ENCODE measurements at regions not wholly inside any gene's neighbourhood (a gene's known extent, or its start where the extent isn't known, plus 50 kb on each side); places are given as distances from the start of the nearest gene placed in this dataset.

DNA sequence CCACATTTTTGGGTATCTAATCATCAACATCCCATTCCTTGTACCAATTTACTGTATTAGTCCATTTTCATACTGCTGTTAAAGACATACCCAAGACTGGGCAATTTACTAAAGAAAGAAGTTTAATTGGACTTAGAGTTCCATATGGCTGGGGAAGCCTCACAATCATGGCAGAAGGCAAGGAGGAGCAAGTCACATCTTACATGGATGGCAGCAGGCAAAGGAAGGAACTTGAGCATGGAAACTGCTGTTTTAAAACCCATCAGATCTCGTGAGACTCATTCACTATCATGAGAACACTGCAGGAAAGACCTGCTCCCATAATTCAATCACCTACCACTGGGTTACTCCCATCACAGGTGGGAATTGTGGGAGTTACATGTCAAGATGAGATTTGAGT is 95.4 kb upstream of the SLCO6A1 start:
- Mint-ChIP-seq H3K4me1 (ENCODE audit: low read depth, unreplicated experiment) (peaks cover 6% of the 10 kb centered on the region), H3K9me3 (ENCODE audit: unreplicated experiment) (peaks cover 12% of the 10 kb centered on the region), H3K27ac (ENCODE audit: unreplicated experiment) (no peak overlapping the region), H3K4me3 (ENCODE audit: unreplicated experiment) (no peak overlapping the region), H3K27me3 (ENCODE audit: insufficient read depth, unreplicated experiment) (no peaks in the 10 kb centered on the region), H3K36me3 (ENCODE audit: insufficient read depth, unreplicated experiment) (no peaks in the 10 kb centered on the region)
- H3K4me1 ChIP-seq = peaks cover 9% of the 10 kb centered on the region
- H3K4me3 ChIP-seq (ENCODE audit: low read depth, low read length) = no peak overlapping the region
- ChIA-PET CTCF (no interaction called here), POLR2A (no interaction called here)
- no peak for DNase-seq
- intact Hi-C loops (cut with micrococcal nuclease; ENCODE audit: unreplicated experiment) = no loop called here
- TF ChIP-seq, protein P1, sequence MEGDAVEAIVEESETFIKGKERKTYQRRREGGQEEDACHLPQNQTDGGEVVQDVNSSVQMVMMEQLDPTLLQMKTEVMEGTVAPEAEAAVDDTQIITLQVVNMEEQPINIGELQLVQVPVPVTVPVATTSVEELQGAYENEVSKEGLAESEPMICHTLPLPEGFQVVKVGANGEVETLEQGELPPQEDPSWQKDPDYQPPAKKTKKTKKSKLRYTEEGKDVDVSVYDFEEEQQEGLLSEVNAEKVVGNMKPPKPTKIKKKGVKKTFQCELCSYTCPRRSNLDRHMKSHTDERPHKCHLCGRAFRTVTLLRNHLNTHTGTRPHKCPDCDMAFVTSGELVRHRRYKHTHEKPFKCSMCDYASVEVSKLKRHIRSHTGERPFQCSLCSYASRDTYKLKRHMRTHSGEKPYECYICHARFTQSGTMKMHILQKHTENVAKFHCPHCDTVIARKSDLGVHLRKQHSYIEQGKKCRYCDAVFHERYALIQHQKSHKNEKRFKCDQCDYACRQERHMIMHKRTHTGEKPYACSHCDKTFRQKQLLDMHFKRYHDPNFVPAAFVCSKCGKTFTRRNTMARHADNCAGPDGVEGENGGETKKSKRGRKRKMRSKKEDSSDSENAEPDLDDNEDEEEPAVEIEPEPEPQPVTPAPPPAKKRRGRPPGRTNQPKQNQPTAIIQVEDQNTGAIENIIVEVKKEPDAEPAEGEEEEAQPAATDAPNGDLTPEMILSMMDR (IDR thresholded peaks at IDR 0.05; ENCODE audit: insufficient read depth in 1 of 2, low read depth in 1 of 2, low read length in 1 of 2, severe bottlenecking in 1 of 2, unreplicated experiment in 1 of 2) = no peak
- no TSS peak for BruUV-seq (replicated peaks)
- no peaks in the 10 kb centered on the region for H3K27me3 ChIP-seq (replicated peaks; ENCODE audit: control insufficient read depth, insufficient read depth, low read length)
- no peaks in the 10 kb centered on the region for H3K36me3 ChIP-seq (ENCODE audit: control insufficient read depth, insufficient read depth, low read length)
- H3K9me3 ChIP-seq = no peaks in the 10 kb centered on the region

DNA sequence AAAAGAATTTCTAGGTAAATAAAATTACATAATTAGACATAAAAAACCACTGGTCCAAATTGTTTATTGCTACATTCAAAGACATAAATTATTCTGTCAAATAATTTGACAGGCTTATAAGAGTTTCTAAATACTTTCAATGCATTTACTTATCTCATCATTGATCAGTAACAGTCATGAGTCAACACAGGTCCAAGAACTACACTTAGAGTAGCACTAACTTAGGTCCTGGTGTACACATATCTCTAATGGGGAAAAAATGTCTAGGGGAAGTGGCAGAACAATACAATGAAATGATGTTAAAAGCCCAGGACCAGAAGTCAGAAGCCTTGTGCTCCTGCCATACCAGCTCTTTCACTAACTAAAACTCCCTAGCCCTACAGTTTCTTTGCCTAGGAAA is 96.5 kb upstream of the SLCO6A1 start:
- CTCF ChIA-PET = no interaction called here
- BruUV-seq (replicated peaks) = no TSS peak
- no peaks in the 10 kb centered on the region for H3K27me3 ChIP-seq (replicated peaks; ENCODE audit: control insufficient read depth, insufficient read depth, low read length)
- no peaks in the 10 kb centered on the region for H3K36me3 Mint-ChIP-seq (ENCODE audit: insufficient read depth, unreplicated experiment)
- TF ChIP-seq, protein P1 (IDR thresholded peaks at IDR 0.05; ENCODE audit: insufficient read depth in 1 of 2, low read depth in 1 of 2, low read length in 1 of 2, severe bottlenecking in 1 of 2, unreplicated experiment in 1 of 2) = no peak
- H3K4me1 ChIP-seq = peaks cover 9% of the 10 kb centered on the region
- no peaks in the 10 kb centered on the region for H3K27me3 Mint-ChIP-seq (ENCODE audit: insufficient read depth, unreplicated experiment)
- POLR2A ChIA-PET = no interaction called here
- no peaks in the 10 kb centered on the region for H3K9me3 ChIP-seq
- no peak for DNase-seq
- intact Hi-C loops (cut with micrococcal nuclease; ENCODE audit: unreplicated experiment) = no loop called here
- peaks cover 6% of the 10 kb centered on the region for H3K4me1 Mint-ChIP-seq (ENCODE audit: low read depth, unreplicated experiment)
- no peak overlapping the region for H3K4me3 Mint-ChIP-seq (ENCODE audit: unreplicated experiment)
- H3K36me3 ChIP-seq (ENCODE audit: control insufficient read depth, insufficient read depth, low read length) = no peaks in the 10 kb centered on the region
- H3K27ac Mint-ChIP-seq (ENCODE audit: unreplicated experiment) = no peak overlapping the region
- H3K4me3 ChIP-seq (ENCODE audit: low read depth, low read length) = no peak overlapping the region
- H3K9me3 Mint-ChIP-seq (ENCODE audit: unreplicated experiment) = peaks cover 12% of the 10 kb centered on the region

- no peaks in the 10 kb centered on the region for H3K9me3 ChIP-seq
- CTCF ChIA-PET = no interaction called here
- intact Hi-C loops (cut with micrococcal nuclease; ENCODE audit: unreplicated experiment) = no loop called here
These were observed 97.3 kb upstream of the SLCO6A1 start for GRCh38 chr5:102596113-102596512.

More at GRCh38 chr5:102596113-102596512, 97.3 kb upstream of the SLCO6A1 start:
- Mint-ChIP-seq H3K27me3 (ENCODE audit: insufficient read depth, unreplicated experiment) (no peaks in the 10 kb centered on the region), H3K4me3 (ENCODE audit: unreplicated experiment) (no peak overlapping the region), H3K9me3 (ENCODE audit: unreplicated experiment) (peaks cover 12% of the 10 kb centered on the region), H3K4me1 (ENCODE audit: low read depth, unreplicated experiment) (peaks cover 6% of the 10 kb centered on the region), H3K27ac (ENCODE audit: unreplicated experiment) (no peak overlapping the region), H3K36me3 (ENCODE audit: insufficient read depth, unreplicated experiment) (no peaks in the 10 kb centered on the region)
- POLR2A ChIA-PET = no interaction called here
- Histone ChIP-seq H3K36me3 (ENCODE audit: control insufficient read depth, insufficient read depth, low read length) (no peaks in the 10 kb centered on the region), H3K4me1 (peaks cover 9% of the 10 kb centered on the region), H3K4me3 (ENCODE audit: low read depth, low read length) (no peak overlapping the region), H3K27me3 (replicated peaks; ENCODE audit: control insufficient read depth, insufficient read depth, low read length) (no peaks in the 10 kb centered on the region)
- DNase-seq = no peak
- BruUV-seq (replicated peaks) = no TSS peak
- TF ChIP-seq, protein P1 (IDR thresholded peaks at IDR 0.05; ENCODE audit: insufficient read depth in 1 of 2, low read depth in 1 of 2, low read length in 1 of 2, severe bottlenecking in 1 of 2, unreplicated experiment in 1 of 2) = no peak
